ENCODE measurements at regions not wholly inside any gene's neighbourhood (a gene's known extent, or its start where the extent isn't known, plus 50 kb on each side); places are given as distances from the start of the nearest gene placed in this dataset.

DNA sequence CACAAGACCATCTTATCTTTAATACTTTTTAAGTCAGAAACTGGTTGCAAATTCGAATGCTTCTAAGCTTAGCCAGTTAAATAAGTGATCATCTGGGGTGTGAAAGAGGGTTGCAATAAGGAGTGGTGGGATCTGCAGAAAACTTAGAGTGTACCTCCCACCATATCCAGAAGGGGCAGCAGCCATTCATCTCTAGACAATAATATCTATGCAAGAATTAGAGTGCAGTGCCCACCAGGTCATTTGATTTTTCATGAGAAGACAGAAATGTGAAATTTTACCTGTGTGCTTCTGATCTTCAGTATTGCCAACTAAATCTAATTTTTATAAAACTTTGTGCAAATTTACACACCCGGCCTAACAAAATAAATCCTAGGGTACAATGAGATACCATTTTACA lies 127.2 kb upstream of the SP4 start (continued):
- TF ChIP-seq, protein P1, sequence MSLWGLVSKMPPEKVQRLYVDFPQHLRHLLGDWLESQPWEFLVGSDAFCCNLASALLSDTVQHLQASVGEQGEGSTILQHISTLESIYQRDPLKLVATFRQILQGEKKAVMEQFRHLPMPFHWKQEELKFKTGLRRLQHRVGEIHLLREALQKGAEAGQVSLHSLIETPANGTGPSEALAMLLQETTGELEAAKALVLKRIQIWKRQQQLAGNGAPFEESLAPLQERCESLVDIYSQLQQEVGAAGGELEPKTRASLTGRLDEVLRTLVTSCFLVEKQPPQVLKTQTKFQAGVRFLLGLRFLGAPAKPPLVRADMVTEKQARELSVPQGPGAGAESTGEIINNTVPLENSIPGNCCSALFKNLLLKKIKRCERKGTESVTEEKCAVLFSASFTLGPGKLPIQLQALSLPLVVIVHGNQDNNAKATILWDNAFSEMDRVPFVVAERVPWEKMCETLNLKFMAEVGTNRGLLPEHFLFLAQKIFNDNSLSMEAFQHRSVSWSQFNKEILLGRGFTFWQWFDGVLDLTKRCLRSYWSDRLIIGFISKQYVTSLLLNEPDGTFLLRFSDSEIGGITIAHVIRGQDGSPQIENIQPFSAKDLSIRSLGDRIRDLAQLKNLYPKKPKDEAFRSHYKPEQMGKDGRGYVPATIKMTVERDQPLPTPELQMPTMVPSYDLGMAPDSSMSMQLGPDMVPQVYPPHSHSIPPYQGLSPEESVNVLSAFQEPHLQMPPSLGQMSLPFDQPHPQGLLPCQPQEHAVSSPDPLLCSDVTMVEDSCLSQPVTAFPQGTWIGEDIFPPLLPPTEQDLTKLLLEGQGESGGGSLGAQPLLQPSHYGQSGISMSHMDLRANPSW (CRISPR knock-in tag; conservative IDR thresholded peaks at IDR 0.05; ENCODE audit: low read depth), result no peak
- TF ChIP-seq ZBTB21 (CRISPR knock-in tag; IDR thresholded peaks at IDR 0.05; ENCODE audit: borderline replicate concordance) (no peak), ZNF121 (CRISPR knock-in tag; IDR thresholded peaks at IDR 0.05) (no peak), USF1 (CRISPR knock-in tag; IDR thresholded peaks at IDR 0.05) (no peak), ETV6 (CRISPR knock-in tag; IDR thresholded peaks at IDR 0.05) (no peak)

DNA sequence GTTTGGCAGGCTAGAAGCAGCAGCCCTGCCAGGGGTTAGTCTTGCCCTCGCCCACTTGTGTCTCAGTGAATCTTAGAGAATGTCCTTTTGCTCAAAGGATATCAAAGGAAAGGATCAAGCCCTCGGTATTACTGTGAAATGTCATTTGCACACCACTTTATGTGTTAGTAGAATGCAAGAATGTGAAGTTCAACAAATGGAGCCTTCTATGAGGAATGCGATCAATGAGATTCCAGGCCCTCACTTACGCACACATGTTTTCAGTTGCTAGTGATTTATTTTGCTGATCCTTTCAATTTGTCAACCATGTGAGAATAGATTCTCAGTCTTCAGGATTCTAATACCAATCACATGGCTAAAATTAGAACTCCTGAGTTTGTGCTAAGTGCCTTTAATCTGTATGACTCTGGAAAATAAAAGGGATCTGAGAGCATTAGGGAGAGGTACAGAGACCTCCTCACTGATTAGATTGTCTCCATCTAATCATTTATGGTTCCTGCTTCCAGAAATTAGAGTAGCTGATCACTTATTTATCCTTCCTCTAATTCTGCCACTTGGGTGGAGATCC lies 123.0 kb upstream of the SP4 start:
- Mint-ChIP-seq H3K4me3 (no peak overlapping the region), H3K4me1 (0 out of 2 replicates have a peak, but pooled peaks cover 5% of the 10 kb centered on the region), H3K9me3 (peaks cover 33% of the 10 kb centered on the region), H3K27ac (no peak overlapping the region), H3K36me3 (peaks cover 20% of the 10 kb centered on the region), H3K27me3 (ENCODE audit: low read depth) (no peaks in the 10 kb centered on the region)
- POLR2A ChIA-PET, result interaction anchor here (1.1 kb wide), 1 partner anchor 122 kb away, joined by 3 read pairs; no protein-coding TSS in a partner anchor
- CTCF ChIA-PET, result no interaction called here
- ATAC-seq (no peak), DNase-seq (ENCODE audit: low spot score) (no peak)
- TF ChIP-seq ZNF317 (CRISPR knock-in tag; IDR thresholded peaks at IDR 0.05; ENCODE audit: borderline replicate concordance, low read depth), result no peak

- Mint-ChIP-seq H3K36me3 (peaks cover 20% of the 10 kb centered on the region), H3K27me3 (ENCODE audit: low read depth) (no peaks in the 10 kb centered on the region), H3K4me3 (no peak overlapping the region), H3K4me1 (0 out of 2 replicates have a peak, but pooled peaks cover 5% of the 10 kb centered on the region), H3K27ac (no peak overlapping the region), H3K9me3 (peaks cover 33% of the 10 kb centered on the region)
- no peak for TF ChIP-seq ZSCAN18 (CRISPR knock-in tag; IDR thresholded peaks at IDR 0.05)
- no peak for TF ChIP-seq TEAD4 (CRISPR knock-in tag; IDR thresholded peaks at IDR 0.05)
- ATAC-seq, result no peak
- ChIA-PET CTCF (no interaction called here), POLR2A (interaction anchor here (1.1 kb wide), 1 partner anchor 121 kb away, joined by 3 read pairs; no protein-coding TSS in a partner anchor)
- no peak for DNase-seq (ENCODE audit: low spot score)
These were observed 122.2 kb upstream of the SP4 start for GRCh38 chr7:21305455-21306235.

- Mint-ChIP-seq H3K27me3 (ENCODE audit: low read depth) (no peaks in the 10 kb centered on the region; the same call in 1 of the 2 replicates), H3K27ac (no peak overlapping the region), H3K9me3 (peaks cover 10% of the 10 kb centered on the region; the same call in 1 of the 2 replicates), H3K4me3 (no peak overlapping the region), H3K36me3 (no peaks in the 10 kb centered on the region), H3K4me1 (peaks cover 22% of the 10 kb centered on the region)
- ChIA-PET POLR2A (no interaction called here), CTCF (no interaction called here)
- ATAC-seq, result no peak
- DNase-seq (ENCODE audit: low spot score), result no peak
- TF ChIP-seq, protein P2, sequence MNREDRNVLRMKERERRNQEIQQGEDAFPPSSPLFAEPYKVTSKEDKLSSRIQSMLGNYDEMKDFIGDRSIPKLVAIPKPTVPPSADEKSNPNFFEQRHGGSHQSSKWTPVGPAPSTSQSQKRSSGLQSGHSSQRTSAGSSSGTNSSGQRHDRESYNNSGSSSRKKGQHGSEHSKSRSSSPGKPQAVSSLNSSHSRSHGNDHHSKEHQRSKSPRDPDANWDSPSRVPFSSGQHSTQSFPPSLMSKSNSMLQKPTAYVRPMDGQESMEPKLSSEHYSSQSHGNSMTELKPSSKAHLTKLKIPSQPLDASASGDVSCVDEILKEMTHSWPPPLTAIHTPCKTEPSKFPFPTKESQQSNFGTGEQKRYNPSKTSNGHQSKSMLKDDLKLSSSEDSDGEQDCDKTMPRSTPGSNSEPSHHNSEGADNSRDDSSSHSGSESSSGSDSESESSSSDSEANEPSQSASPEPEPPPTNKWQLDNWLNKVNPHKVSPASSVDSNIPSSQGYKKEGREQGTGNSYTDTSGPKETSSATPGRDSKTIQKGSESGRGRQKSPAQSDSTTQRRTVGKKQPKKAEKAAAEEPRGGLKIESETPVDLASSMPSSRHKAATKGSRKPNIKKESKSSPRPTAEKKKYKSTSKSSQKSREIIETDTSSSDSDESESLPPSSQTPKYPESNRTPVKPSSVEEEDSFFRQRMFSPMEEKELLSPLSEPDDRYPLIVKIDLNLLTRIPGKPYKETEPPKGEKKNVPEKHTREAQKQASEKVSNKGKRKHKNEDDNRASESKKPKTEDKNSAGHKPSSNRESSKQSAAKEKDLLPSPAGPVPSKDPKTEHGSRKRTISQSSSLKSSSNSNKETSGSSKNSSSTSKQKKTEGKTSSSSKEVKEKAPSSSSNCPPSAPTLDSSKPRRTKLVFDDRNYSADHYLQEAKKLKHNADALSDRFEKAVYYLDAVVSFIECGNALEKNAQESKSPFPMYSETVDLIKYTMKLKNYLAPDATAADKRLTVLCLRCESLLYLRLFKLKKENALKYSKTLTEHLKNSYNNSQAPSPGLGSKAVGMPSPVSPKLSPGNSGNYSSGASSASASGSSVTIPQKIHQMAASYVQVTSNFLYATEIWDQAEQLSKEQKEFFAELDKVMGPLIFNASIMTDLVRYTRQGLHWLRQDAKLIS (CRISPR knock-in tag; IDR thresholded peaks at IDR 0.05; ENCODE audit: borderline replicate concordance), result no peak
- TF ChIP-seq MYBL2 (CRISPR knock-in tag; IDR thresholded peaks at IDR 0.05) (no peak), ZNF121 (CRISPR knock-in tag; IDR thresholded peaks at IDR 0.05) (no peak), GABPB1 (CRISPR knock-in tag; IDR thresholded peaks at IDR 0.05) (no peak), ZNF138 (CRISPR knock-in tag; conservative IDR thresholded peaks at IDR 0.05) (no peak), ATF6 (CRISPR knock-in tag; IDR thresholded peaks at IDR 0.05) (no peak), NR3C1 (CRISPR knock-in tag; conservative IDR thresholded peaks at IDR 0.05; ENCODE audit: low read depth) (no peak), FOXK1 (CRISPR knock-in tag; IDR thresholded peaks at IDR 0.05) (no peak), JUN (CRISPR knock-in tag; IDR thresholded peaks at IDR 0.05) (no peak), ESRRA (CRISPR knock-in tag; IDR thresholded peaks at IDR 0.05; ENCODE audit: borderline replicate concordance) (no peak), IRF2 (CRISPR knock-in tag; IDR thresholded peaks at IDR 0.05; ENCODE audit: borderline replicate concordance, low read depth) (no peak)
These were observed 112.9 kb upstream of the SP4 start for GRCh38 chr7:21314954-21315353.
